ENCODE measurements at regions not wholly inside any gene's neighbourhood (a gene's known extent, or its start where the extent isn't known, plus 50 kb on each side); places are given as distances from the start of the nearest gene placed in this dataset.

DNA sequence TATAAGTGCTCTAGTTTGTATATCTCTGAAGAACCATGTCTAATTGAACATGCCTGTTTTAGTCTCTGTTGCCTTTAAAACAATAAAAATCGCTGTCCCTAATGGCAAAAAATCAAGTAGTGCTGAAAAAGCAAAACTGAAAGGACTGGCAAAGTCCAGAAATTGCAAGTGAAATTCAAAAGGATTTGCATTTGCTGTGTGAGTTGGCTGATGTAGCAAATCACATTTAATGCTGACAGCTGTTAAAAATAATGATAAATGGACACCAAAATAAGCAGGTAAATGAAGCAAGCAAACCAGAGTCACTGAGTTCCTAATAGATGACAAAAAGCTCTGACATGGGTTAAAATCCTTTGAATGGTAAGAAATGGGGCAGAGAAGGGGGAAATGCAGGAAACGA, 874.1 kb downstream of the GRM8 start:
- peaks cover 3% of the 10 kb centered on the region for H3K27me3 Mint-ChIP-seq (ENCODE audit: insufficient read depth, unreplicated experiment)
- H3K4me3 Mint-ChIP-seq (ENCODE audit: unreplicated experiment) = no peak overlapping the region
- Histone ChIP-seq H3K27me3 (replicated peaks; ENCODE audit: control insufficient read depth, insufficient read depth, low read length) (no peaks in the 10 kb centered on the region), H3K4me3 (ENCODE audit: low read depth, low read length) (no peak overlapping the region), H3K36me3 (ENCODE audit: control insufficient read depth, insufficient read depth, low read length) (no peaks in the 10 kb centered on the region), H3K9me3 (no peaks in the 10 kb centered on the region), H3K4me1 (no peaks in the 10 kb centered on the region)
- H3K27ac Mint-ChIP-seq (ENCODE audit: unreplicated experiment) = no peak overlapping the region
- ChIA-PET CTCF (no interaction called here), POLR2A (no interaction called here)
- TF ChIP-seq, protein P1, sequence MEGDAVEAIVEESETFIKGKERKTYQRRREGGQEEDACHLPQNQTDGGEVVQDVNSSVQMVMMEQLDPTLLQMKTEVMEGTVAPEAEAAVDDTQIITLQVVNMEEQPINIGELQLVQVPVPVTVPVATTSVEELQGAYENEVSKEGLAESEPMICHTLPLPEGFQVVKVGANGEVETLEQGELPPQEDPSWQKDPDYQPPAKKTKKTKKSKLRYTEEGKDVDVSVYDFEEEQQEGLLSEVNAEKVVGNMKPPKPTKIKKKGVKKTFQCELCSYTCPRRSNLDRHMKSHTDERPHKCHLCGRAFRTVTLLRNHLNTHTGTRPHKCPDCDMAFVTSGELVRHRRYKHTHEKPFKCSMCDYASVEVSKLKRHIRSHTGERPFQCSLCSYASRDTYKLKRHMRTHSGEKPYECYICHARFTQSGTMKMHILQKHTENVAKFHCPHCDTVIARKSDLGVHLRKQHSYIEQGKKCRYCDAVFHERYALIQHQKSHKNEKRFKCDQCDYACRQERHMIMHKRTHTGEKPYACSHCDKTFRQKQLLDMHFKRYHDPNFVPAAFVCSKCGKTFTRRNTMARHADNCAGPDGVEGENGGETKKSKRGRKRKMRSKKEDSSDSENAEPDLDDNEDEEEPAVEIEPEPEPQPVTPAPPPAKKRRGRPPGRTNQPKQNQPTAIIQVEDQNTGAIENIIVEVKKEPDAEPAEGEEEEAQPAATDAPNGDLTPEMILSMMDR (IDR thresholded peaks at IDR 0.05; ENCODE audit: insufficient read depth in 1 of 2, low read depth in 1 of 2, low read length in 1 of 2, severe bottlenecking in 1 of 2, unreplicated experiment in 1 of 2) = no peak
- BruUV-seq (replicated peaks) = no TSS peak
- no peaks in the 10 kb centered on the region for H3K36me3 Mint-ChIP-seq (ENCODE audit: insufficient read depth, unreplicated experiment)
- intact Hi-C loops (cut with micrococcal nuclease; ENCODE audit: unreplicated experiment) = no loop called here
- H3K4me1 Mint-ChIP-seq (ENCODE audit: low read depth, unreplicated experiment) = no peaks in the 10 kb centered on the region
- no peak for DNase-seq
- H3K9me3 Mint-ChIP-seq (ENCODE audit: unreplicated experiment) = no peaks in the 10 kb centered on the region

DNA sequence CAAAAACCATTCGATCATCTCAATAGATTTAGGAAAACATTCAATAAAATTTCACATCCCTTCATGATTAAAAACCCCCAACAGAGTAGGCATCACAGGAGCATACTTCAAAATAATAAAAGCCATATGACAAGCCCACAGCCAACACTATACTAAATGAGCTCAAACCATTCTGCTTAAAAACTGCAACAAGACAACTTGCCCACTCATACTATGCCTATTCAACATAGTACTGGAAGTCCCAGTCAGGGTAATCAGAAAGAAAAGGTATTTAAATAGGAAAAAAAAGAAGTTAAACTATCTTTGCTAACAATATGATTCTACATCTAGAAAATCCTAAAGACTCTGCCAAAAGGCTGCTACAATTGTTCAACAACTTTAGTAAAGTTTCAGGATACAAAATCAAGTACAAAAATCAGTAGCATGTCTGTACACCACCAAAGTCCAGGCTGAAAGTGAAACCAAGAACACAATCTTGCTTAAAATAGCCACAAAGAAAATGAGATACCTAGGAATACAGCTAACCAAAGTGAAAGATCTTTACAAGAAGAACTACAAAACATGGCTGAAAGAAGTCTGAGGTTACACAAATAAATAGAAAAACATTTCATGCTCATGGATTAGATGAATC, 882.6 kb downstream of the GRM8 start:
- H3K27me3 Mint-ChIP-seq (ENCODE audit: insufficient read depth, unreplicated experiment) = peaks cover 3% of the 10 kb centered on the region
- intact Hi-C loops (cut with micrococcal nuclease; ENCODE audit: unreplicated experiment) = no loop called here
- POLR2A ChIA-PET = no interaction called here
- H3K27ac Mint-ChIP-seq (ENCODE audit: unreplicated experiment) = no peak overlapping the region
- no peak overlapping the region for H3K4me3 Mint-ChIP-seq (ENCODE audit: unreplicated experiment)
- no peaks in the 10 kb centered on the region for H3K27me3 ChIP-seq (replicated peaks; ENCODE audit: control insufficient read depth, insufficient read depth, low read length)
- TF ChIP-seq, protein P1 (IDR thresholded peaks at IDR 0.05; ENCODE audit: insufficient read depth in 1 of 2, low read depth in 1 of 2, low read length in 1 of 2, severe bottlenecking in 1 of 2, unreplicated experiment in 1 of 2) = no peak
- H3K9me3 ChIP-seq = no peaks in the 10 kb centered on the region
- H3K9me3 Mint-ChIP-seq (ENCODE audit: unreplicated experiment) = no peaks in the 10 kb centered on the region
- no peak for DNase-seq
- no peak overlapping the region for H3K4me3 ChIP-seq (ENCODE audit: low read depth, low read length)
- CTCF ChIA-PET = no interaction called here
- no TSS peak for BruUV-seq (replicated peaks)
- H3K36me3 Mint-ChIP-seq (ENCODE audit: insufficient read depth, unreplicated experiment) = no peaks in the 10 kb centered on the region
- H3K36me3 ChIP-seq (ENCODE audit: control insufficient read depth, insufficient read depth, low read length) = no peaks in the 10 kb centered on the region
- H3K4me1 ChIP-seq = no peaks in the 10 kb centered on the region
- no peaks in the 10 kb centered on the region for H3K4me1 Mint-ChIP-seq (ENCODE audit: low read depth, unreplicated experiment)

DNA sequence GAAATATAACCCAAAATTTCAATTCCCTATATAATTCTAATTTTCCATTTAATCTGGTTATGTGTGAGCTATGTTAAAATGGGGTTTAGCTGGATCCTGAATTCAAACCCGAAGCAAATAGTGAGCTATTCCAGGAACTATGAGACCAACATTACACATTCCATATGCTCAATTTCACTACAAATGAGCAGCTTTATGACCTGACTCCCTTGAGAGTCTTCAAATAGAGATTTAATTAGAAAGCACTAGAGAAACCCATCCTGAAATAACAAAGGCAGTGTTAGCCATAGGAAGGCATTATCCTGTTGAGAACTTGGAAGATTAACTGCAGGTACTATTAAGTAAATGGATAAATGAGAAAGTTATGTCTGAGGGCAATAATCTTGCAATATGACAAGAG, 890.0 kb downstream of the GRM8 start:
- no peaks in the 10 kb centered on the region for H3K27me3 ChIP-seq (replicated peaks; ENCODE audit: control insufficient read depth, insufficient read depth, low read length)
- no peak overlapping the region for H3K27ac Mint-ChIP-seq (ENCODE audit: unreplicated experiment)
- POLR2A ChIA-PET = no interaction called here
- H3K36me3 Mint-ChIP-seq (ENCODE audit: insufficient read depth, unreplicated experiment) = no peaks in the 10 kb centered on the region
- H3K4me3 Mint-ChIP-seq (ENCODE audit: unreplicated experiment) = no peak overlapping the region
- BruUV-seq (replicated peaks) = no TSS peak
- no peaks in the 10 kb centered on the region for H3K4me1 Mint-ChIP-seq (ENCODE audit: low read depth, unreplicated experiment)
- H3K36me3 ChIP-seq (ENCODE audit: control insufficient read depth, insufficient read depth, low read length) = no peaks in the 10 kb centered on the region
- H3K4me3 ChIP-seq (ENCODE audit: low read depth, low read length) = no peak overlapping the region
- H3K27me3 Mint-ChIP-seq (ENCODE audit: insufficient read depth, unreplicated experiment) = no peaks in the 10 kb centered on the region
- DNase-seq = no peak
- CTCF ChIA-PET = no interaction called here
- H3K4me1 ChIP-seq = no peaks in the 10 kb centered on the region
- intact Hi-C loops (cut with micrococcal nuclease; ENCODE audit: unreplicated experiment) = no loop called here
- TF ChIP-seq, protein P1 (IDR thresholded peaks at IDR 0.05; ENCODE audit: insufficient read depth in 1 of 2, low read depth in 1 of 2, low read length in 1 of 2, severe bottlenecking in 1 of 2, unreplicated experiment in 1 of 2) = no peak
- no peaks in the 10 kb centered on the region for H3K9me3 ChIP-seq
- no peaks in the 10 kb centered on the region for H3K9me3 Mint-ChIP-seq (ENCODE audit: unreplicated experiment)

All from Caco-2 (cell line).